GM18498 (cell line): ENCODE measurements at regions not wholly inside any gene's neighbourhood (a gene's known extent, or its start where the extent isn't known, plus 50 kb on each side); places are given as distances from the start of the nearest gene placed in this dataset.

Experiments used
- ATAC-seq: cut with Tn5 transposase; IDR thresholded peaks from one replicate; pipeline ENCODE4 v1.9.1; 2021; ENCODE audit warnings: mild to moderate bottlenecking, moderate library complexity; ENCODE audit not compliant: unreplicated experiment

DNA sequence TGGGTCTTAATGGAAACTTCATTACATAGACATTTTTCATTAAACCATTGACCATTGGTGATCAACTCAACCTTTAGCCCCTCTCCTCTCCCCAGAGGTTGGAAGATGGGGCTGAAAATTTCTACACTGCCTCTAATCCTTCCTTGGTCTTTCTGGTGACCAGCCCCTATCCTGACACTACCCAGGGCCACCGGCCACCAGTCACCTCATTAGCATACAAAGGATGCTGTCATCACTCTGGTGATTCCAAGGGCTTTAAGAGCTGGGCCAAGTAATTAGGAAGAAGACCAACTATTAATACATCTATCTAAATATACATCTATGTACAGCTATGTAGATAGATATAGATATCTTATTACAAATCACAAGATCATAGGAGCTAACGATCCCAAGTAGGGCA, 111.2 kb upstream of the IRX6 start:
- no peak for ATAC-seq

DNA sequence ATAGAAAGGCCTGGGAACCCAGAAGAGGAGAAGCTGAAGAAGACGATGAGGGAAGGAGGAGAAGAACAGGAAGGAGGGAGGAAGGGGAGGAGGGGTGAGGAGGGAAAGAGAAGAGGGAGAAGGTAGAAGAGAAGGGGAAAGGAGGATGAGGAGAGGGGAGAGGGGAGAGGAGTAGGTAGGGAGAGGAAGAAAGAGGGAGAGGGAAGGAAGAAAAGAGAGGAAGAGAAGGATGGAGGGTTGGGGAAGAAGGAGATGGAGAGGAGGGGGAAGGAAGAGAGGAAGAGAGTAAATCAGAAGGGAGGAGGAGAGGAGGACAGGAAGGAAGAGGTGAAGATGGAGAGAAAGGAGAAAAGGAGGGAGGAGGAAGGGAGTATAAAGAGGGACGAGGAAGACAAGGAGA, 109.6 kb upstream of the IRX6 start:
- ATAC-seq: no peak

DNA sequence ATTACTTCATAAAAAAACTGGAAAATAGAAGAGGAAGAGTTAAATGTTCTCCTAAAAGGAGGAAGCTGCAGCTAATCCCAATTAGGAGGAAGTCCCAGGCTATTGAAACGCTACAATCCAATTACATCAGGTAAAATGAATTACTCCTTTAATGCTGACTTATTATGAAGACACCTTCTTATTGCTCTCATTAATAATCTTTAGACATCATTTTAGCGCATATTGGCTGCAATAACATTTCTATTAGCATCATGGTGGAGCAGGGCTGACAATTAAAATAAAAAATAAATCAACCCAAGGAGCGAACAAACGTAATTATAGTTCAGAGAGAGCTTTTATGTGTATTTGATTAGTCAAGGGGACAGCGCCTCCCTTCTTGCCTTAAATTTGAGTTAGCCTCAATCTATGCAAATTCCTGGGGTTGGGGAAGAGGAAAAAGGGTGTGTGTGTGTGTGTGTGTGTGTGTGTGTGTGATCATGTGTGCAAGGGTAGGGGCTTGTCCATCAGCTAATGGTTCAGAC, 109.0 kb upstream of the IRX6 start:
- ATAC-seq: no peak

DNA sequence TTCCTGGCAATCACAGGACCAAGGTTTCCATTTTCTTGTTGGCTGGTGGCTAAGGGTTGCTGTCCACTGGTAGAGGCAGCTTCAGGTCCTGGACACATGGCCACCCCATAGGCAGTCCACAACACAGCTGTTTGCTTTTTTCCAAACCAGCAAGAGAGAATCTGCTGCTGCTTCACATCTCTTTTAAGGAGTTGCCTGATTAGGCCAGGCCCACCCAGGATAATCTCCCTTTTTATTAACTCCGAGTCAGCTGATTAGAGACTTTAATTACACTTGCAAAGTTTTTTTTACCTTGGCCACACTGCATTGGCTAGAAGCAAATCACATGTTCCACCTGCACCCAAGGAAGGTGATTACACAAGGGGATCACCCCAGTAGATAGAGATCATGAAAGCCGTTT, 106.6 kb upstream of the IRX6 start:
- no peak for ATAC-seq

DNA sequence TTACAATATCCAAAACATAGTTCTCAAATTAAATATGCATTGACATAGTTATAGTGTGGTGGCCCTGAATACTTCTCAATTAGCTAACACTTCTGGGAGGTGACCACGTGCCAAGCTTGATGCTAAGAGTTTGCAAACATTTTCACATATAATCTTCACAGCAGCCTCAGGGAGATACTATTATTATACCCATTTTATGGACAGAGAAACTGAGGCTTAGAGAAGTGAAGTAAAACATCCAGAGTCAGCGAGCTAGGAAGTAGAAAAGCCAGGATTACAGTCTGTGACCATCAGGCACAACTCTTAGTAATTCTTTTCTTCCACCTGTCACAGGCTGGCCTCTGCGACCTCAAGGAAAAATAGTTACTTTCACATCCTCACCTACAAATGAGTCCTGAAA, 102.2 kb upstream of the IRX6 start:
- ATAC-seq: no peak

DNA sequence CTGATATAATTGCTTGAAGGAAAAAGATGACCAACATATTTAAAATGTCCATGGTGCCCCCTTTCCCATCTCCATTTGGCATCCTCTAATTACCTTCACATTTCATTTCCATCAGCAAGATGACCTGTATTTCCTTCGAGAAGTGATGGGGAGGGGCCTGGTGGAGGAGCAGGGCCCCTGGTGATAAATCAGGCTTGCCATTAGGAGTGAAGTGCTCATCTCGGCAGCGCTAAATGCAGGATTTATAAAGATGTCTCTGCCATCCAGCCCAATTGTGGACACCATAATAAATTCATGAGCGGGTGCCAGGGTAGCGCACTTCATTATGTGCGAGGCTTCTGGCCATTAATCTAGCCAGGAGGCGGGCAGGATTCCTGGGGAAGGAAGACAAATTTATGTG, 101.5 kb upstream of the IRX6 start:
- ATAC-seq: no peak

DNA sequence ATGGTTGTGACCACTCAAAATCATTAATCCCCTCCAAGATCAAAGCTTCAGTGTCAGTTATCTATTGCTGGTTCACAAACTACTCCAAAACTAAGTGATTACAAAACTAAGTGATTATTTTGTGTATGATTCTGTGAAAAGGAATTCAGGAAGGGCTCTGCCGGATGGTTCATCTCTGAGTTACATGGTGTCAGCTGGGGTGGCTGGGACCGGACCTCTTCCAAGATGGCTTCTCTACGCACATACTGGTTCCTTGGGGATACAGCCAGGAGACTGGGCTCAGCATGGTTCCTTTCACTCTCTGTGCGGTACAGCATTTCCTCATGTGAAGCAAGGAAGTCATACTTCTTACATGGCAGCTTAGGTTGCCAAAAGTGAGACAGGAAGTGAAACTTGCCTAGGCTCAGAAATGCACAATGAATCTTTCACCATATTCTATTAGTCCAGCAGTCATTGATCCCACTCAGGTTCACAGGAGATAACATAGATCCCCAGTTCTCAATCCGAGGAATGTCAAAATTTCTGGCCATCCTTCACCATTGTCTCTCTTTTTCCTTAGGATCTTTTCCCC, 97.9 kb upstream of the IRX6 start:
- no peak for ATAC-seq

DNA sequence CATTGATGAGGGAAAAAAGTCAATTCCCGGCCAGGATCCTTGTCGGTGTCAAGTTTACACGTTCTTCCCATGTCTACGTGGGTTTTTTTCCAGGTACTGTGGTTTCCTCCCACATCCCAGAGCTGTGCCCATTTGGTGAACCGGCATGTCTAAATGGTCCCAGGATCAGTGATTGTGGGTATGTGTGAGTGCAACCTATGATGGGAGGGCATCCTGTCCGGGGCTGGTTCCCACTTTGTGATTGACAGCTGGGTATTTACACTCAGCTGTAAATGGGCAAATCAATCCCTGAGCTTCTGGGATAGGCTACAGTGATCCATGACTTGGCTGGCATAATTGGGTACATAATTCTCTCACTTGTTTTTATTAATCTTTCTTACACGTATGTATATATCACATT, 91.2 kb upstream of the IRX6 start:
- no peak for ATAC-seq

DNA sequence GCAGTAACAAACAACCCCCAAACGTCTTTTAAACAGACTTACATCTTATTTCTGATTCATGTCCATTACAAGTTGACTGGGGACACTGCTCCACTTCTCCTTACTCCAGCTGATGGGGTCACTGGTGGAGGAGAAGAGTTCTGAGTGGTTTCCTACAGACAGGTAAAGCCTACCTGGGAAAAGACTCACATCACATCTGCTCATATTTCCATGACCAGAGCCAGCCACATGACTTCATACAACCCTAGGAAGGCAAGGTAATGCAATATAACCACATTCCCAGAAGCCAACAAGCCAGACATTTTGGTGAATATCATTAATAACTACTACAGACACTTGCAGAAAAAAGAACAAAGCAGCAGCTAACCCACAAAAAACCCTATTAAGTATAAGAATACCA, 90.5 kb upstream of the IRX6 start:
- ATAC-seq: no peak

DNA sequence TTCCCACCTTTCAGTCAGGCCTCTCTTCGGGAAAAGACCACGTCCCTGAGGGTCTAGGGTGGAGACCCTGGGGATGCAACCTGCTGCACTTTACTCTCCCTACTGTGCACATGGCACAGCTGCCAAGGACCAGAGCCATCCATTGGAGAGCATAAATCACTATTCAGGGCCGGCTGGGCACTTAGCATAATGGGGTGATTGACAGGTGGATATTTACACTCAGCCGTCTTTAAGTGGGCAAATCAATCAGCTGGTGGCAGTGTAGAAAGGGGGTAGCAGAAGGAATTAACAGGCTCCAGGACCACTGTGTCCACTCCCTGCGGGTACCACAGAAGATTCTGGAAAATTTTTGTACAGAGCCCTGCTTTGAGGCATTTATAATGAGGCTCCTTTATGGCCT, 87.3 kb upstream of the IRX6 start:
- no peak for ATAC-seq

DNA sequence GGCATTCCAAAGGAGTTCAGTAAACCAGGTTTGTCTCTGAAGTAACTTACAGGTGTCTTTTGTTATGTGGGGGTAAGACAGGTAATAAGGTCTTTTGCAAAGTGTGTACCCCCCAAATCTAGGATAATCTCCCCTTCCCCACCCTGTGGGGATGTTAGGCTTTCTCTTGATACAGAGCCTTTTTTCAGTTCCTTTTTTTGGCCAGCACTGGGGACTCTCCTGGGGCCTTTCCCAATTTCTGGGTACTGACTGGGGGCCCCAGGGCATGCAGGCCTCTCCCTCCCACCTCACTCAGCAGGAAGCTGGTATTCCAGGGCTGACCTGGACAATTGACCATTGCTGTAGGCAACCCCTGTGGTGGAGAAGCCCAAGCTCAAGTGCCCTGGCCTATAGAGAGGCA, 84.3 kb upstream of the IRX6 start:
- ATAC-seq: no peak

DNA sequence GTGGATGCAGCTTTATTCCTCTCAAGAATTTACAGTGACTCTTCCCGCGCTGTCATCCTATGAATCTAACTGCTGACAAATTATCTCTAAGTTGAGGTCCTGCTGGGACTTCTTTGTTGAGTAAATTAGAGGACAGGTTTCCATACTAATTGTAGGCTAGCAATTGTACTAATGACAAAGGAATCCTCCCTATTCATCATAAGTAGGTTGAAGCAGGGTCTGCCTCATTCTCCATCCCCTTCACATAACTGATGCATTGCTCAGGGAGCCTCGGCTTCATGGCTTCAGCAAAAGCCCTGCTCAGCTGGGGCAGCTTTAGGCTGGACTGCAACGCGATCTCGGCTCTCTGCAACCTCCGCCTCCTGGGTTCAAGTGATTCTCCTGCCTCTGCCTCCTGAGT, 83.1 kb upstream of the IRX6 start:
- ATAC-seq: no peak

DNA sequence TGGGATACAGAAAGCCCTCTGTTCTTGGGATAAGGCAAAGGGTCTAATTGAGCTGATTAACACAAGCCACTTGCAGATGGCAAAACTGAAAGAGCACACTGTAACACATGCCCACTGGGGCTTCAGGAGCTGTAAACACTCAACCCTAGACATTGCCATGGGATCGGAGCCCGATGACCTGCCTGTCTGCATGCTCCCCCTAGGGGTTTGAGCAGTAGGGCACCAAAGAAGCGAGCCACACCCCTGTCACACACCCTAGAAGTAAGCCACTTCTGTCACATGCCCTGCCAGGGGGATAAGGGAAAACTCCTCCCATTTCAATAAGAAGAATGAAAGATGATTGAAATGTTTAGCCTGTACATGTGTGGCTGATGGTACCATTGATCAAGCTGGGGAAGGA, 81.3 kb upstream of the IRX6 start:
- ATAC-seq: no peak

DNA sequence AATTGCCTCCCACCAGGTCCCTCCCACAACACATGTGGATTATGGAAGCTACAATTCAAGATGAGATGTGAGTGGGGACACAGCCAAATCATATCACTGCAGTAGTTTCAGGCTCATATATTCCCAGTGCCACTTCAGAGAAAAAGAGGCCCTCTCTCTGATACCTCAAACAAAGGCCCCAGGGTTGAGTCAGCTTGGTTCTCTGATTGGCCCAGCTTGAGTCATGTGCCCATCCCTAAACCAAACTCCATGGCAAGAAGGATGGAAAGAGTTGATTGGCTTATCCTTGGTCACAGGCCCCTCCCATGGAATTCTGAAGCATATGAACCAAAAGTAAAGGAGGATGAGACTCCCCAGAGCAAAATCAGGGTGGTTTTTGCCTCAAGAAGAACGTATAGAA, 75.9 kb upstream of the IRX6 start:
- ATAC-seq: no peak

DNA sequence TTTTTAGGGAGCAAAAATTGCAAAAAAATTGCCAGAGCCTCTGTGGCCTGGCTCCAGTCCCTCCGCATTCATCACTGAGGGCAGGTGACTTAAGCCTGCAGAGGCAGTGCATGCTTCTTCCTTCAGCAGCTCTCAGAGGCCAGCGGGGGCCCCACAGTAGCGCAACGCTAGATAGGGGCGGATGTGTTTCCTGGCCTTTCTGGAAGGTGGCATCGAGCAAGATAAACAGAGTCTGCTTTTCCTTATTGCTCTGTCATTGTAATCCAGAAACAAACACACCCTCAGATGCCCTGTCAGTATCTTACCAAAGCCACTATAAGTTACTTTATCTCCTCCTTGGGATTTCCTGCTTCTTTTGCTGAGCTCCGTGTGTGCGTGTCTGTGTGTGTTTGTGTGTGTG, 75.5 kb upstream of the IRX6 start:
- no peak for ATAC-seq

DNA sequence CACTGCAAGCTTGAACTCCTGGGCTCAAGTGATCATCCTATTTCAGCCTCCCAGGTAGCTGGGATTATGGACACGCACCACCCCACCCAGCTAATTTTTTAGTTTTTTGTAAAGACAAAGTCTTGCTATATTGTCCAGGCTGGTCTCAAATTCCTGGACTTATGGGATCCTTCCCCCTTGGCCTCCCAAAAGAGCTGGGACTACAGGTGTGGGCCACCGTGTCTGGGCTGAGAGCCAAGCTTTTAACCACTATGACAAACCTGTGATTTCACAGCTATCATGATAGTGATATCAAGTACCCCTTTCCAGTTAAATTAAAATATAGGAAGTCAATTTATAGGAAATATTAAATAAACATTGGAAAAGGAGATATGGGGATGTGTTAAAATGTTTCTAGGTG, 74.6 kb upstream of the IRX6 start:
- no peak for ATAC-seq

DNA sequence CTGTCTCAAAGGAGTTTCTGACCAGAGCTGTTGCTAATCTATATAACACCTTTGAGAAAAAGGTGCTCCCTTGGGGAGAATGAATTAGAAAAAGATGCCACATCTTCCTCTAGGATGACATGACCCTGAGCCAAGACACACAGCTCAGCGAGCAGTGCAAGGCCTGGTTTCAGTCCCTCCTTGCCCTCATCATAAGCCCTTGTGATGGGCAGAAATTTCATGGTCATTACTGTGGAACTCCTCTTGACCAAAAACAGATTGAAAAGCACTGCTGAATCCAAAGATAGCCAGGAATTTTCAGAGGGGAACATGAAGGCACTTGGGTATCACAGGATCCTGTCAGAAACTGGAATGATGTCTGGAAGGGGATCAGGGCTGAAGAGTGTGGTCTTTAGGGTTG, 74.1 kb upstream of the IRX6 start:
- no peak for ATAC-seq

DNA sequence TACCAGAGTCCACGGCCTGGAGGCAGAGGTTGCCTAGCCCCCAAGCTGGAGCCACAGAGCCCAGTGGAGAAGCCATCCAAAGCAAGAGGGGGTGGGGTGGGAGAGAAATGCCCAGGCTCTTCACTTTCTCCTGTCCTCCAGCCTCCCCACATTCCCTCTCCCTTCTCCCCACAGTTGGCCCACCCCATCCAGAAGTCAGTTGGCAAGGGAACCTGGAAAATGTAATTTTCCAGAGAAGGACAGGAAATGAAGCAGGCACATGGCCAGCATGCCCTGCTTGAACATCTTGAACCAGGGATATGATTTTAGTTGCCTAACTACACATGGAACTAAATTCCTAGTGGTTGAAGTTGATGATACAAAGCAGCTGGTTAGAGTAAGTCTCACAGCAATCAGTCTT, 73.3 kb upstream of the IRX6 start:
- no peak for ATAC-seq

DNA sequence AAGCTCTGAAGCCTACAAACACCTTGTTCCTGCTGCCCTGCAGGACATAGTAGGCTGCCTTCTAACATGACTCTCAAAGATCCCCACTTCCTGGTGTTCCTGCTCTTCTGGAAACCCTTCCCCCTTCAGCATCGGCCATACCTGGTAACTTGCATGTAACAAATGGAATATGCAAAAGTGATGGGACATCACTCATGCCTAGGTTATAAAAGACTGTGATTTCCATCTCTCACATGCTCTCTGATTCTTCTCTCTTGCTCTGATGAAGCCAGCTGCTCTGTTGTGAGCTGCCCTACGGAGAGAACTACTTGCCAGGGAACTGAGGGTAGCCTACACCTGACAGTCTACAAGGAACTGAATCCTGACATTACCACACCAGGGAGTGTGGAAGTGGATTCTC, 72.9 kb upstream of the IRX6 start:
- no peak for ATAC-seq

DNA sequence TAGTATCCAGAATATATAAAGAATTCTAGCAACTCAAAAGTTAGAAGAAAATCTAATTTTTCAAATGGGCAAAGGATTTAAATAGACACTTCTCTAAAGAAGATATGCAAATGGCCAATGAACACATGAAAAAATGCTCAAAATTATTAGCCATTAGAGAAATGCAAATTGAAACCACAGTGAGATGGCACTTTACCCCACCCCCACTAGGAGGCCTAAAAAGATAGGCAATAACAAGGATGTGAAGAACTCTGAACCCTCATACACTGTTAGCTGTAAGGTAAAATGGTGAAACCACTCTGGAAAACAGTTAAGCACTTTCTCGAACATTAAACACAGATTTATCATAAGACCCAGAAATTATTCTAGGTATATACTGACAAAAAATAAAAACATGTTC, 71.4 kb upstream of the IRX6 start:
- ATAC-seq: no peak

DNA sequence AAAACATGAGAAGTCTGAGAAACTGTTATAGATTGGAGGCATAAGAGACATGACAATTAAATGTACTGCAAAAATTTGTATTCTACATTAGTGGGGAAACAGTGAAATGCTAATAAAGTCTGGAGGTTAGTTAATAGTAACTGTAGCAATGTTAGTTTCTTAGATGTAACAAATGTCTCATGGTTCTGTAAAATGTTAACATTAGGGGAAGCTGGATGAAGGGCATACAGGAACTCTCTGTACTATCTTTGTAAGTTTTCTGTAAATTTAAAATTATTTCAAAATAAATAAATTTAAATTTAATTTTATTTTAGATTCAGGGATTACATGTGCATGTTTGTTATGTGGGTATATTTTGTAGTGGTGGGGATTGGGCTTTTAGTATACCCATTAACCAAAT, 70.0 kb upstream of the IRX6 start:
- no peak for ATAC-seq

DNA sequence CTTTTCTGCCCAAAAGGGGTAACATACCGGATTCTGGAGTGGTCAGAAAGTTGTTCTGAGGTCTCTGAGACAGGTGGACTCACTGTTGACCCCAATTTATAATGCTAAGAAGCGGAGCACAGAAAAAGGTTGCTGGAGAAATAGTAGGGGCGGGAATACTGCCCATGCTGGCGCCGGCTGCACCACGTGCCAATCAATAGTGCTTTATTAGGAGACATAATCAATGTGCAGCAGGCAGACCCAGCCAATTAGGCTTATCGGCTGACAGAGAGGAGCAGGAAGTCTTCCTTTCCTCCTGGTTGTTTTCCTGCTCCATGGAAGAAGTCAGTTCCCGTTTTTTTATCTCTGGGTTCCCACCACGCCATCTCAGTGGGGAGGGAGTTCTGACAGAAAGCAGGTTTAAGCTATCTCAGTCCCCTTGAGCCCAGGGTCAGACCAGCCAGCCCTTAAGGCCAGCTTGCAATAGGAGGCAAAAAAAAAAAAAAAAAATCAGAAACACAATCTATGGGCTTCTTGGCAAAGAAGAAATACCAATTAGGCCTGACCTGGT, 68.2 kb upstream of the IRX6 start:
- no peak for ATAC-seq

DNA sequence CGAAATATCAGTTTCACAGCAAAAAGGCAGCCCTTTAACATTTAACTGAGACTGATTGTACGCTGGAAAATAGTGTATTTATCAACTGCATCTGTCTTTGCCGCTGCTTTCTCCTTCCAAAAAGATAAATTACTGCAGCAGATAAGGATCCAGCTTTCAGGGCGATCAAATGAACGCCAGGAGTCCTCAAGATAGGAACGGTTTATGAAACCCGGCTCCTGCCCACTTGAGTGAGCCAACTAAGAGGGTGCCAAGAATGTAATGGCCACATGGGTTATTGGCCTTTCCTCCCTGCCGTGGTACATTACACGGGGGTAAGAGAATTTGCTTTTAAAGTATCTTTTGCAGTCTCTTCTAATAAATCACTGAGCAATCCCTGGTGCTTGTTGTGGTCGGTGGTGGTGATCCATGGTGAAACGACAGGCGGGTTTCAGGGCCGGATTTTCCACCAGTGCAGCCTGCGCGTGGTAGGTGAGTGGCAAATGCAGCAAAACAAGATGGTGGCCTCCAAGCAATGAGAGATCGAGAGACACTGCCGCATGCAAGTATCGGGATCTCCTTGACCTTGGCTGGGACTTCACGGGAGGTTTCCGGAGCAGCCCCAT, 67.5 kb upstream of the IRX6 start:
- ATAC-seq: no peak
